ENCODE measurements at regions not wholly inside any gene's neighbourhood (a gene's known extent, or its start where the extent isn't known, plus 50 kb on each side); places are given as distances from the start of the nearest gene placed in this dataset.

- H3K9ac ChIP-seq: no peak overlapping the region
- no peaks in the 10 kb centered on the region for H3K27me3 ChIP-seq (ENCODE audit: insufficient read depth, low read depth)
- H3K79me2 ChIP-seq (ENCODE audit: insufficient read depth, low read depth): no peaks in the 10 kb centered on the region
- no peaks in the 10 kb centered on the region for H3K4me1 ChIP-seq (ENCODE audit: low read depth, poor library complexity, severe bottlenecking)
- no peak overlapping the region for H2AFZ ChIP-seq (ENCODE audit: low read depth)
- no peak for TF ChIP-seq CTCF (conservative IDR thresholded peaks at IDR 0.05; ENCODE audit: low read depth, low read length)
- H3K4me3 ChIP-seq (IDR thresholded peaks at IDR 0.05; ENCODE audit: insufficient read depth, low read depth, low read length): no peak overlapping the region
- no peak overlapping the region for H3K4me2 ChIP-seq
- no peaks in the 10 kb centered on the region for H4K20me1 ChIP-seq (ENCODE audit: insufficient read depth)
- no peak overlapping the region for H3K27ac ChIP-seq
- H3K36me3 ChIP-seq (ENCODE audit: insufficient read depth): no peaks in the 10 kb centered on the region
Observed at GRCh38 chr6:97842521-97842920, 559.5 kb upstream of the MMS22L start.

- H3K27ac ChIP-seq: no peak overlapping the region
- no peak overlapping the region for H3K4me2 ChIP-seq
- TF ChIP-seq CTCF (conservative IDR thresholded peaks at IDR 0.05; ENCODE audit: low read depth, low read length): no peak
- no peak overlapping the region for H3K9ac ChIP-seq
- no peaks in the 10 kb centered on the region for H4K20me1 ChIP-seq (ENCODE audit: insufficient read depth)
- no peaks in the 10 kb centered on the region for H3K4me1 ChIP-seq (ENCODE audit: low read depth, poor library complexity, severe bottlenecking)
- no peak overlapping the region for H2AFZ ChIP-seq (ENCODE audit: low read depth)
- no peak overlapping the region for H3K4me3 ChIP-seq (IDR thresholded peaks at IDR 0.05; ENCODE audit: insufficient read depth, low read depth, low read length)
- no peaks in the 10 kb centered on the region for H3K36me3 ChIP-seq (ENCODE audit: insufficient read depth)
- no peaks in the 10 kb centered on the region for H3K79me2 ChIP-seq (ENCODE audit: insufficient read depth, low read depth)
- no peaks in the 10 kb centered on the region for H3K27me3 ChIP-seq (ENCODE audit: insufficient read depth, low read depth)
Observed at GRCh38 chr6:97849390-97849789, 566.4 kb upstream of the MMS22L start.

GRCh38 chr6:97850458-97851212 is 567.6 kb upstream of the MMS22L start:
- Histone ChIP-seq H2AFZ (ENCODE audit: low read depth) (no peak overlapping the region), H3K4me3 (IDR thresholded peaks at IDR 0.05; ENCODE audit: insufficient read depth, low read depth, low read length) (no peak overlapping the region), H3K4me2 (no peak overlapping the region), H4K20me1 (ENCODE audit: insufficient read depth) (no peaks in the 10 kb centered on the region), H3K36me3 (ENCODE audit: insufficient read depth) (no peaks in the 10 kb centered on the region), H3K27ac (no peak overlapping the region), H3K27me3 (ENCODE audit: insufficient read depth, low read depth) (no peaks in the 10 kb centered on the region), H3K9ac (no peak overlapping the region), H3K79me2 (ENCODE audit: insufficient read depth, low read depth) (no peaks in the 10 kb centered on the region), H3K4me1 (ENCODE audit: low read depth, poor library complexity, severe bottlenecking) (no peaks in the 10 kb centered on the region)
- TF ChIP-seq CTCF (conservative IDR thresholded peaks at IDR 0.05; ENCODE audit: low read depth, low read length): no peak

- Histone ChIP-seq H3K36me3 (ENCODE audit: insufficient read depth) (no peaks in the 10 kb centered on the region), H3K4me3 (IDR thresholded peaks at IDR 0.05; ENCODE audit: insufficient read depth, low read depth, low read length) (no peak overlapping the region), H2AFZ (ENCODE audit: low read depth) (no peak overlapping the region), H3K4me2 (no peak overlapping the region), H3K4me1 (ENCODE audit: low read depth, poor library complexity, severe bottlenecking) (no peaks in the 10 kb centered on the region), H4K20me1 (ENCODE audit: insufficient read depth) (no peaks in the 10 kb centered on the region), H3K27ac (no peak overlapping the region), H3K9ac (no peak overlapping the region), H3K27me3 (ENCODE audit: insufficient read depth, low read depth) (no peaks in the 10 kb centered on the region), H3K79me2 (ENCODE audit: insufficient read depth, low read depth) (no peaks in the 10 kb centered on the region)
- TF ChIP-seq CTCF (conservative IDR thresholded peaks at IDR 0.05; ENCODE audit: low read depth, low read length): no peak
Observed at GRCh38 chr6:97863697-97864096, 580.7 kb upstream of the MMS22L start.

Measured in KMS-11 (cell line).